ENCODE measurements at regions not wholly inside any gene's neighbourhood (a gene's known extent, or its start where the extent isn't known, plus 50 kb on each side); places are given as distances from the start of the nearest gene placed in this dataset.
A peak's percentile ranks its signal among the peaks of the same experiment; 100 is the strongest.

GRCh38 chr2:151085181-151085611, 176.5 kb downstream of the RBM43 start:
- TF ChIP-seq CTCF (IDR thresholded peaks at IDR 0.05) = no peak

DNA sequence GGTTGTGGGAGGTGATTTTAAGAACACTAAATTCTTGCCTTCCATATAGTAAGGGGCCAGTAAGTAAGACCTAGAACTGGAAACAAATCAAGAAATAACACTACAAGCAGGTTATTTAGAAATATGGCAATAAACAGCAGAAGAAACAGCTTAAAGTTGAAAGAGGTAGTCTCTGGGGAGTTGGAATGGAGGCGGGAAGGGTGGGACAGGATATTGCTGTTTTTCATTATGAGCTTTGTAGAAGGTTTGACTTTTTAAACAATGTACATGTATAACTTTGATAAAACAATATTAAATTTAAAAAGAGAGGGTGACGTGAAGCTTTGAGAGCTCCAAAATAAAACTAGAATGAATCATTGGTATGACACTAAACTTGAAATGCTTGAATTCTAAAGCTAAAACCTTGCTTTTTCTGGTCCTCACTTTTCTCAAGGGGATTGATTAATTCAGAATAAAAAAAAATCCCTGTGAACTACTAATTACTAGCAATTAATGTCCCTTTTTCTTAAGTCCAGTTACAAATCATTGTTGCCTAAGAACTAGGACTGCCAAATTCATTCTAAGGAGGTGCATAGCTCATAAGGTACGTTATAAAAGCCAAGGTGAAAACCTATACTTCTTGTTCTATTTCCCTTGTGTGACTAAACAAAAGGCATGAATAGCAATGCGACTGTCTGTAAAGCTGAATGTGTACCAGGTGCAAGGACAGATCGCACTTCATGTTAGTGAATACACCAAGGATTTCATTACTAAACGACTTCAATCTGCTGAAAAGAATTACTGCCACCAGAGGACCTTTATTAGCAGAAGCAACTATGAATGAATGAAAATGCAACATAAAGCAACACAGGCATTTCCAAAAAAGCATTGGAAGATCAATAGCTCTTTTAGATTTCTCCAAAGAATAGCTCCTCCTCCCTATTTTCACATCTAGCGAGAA, 177.5 kb downstream of the RBM43 start:
- no peaks in the 10 kb centered on the region for H3K9me3 ChIP-seq (ENCODE audit: control insufficient read depth in 1 of 2, insufficient read depth in 1 of 2, low read length in 2 of 2)
- Mint-ChIP-seq H3K4me1 (ENCODE audit: low read depth) (peaks cover 17% of the 10 kb centered on the region), H3K9me3 (no peaks in the 10 kb centered on the region), H3K4me3 (peak overlapping the region; percentile 4), H3K36me3 (ENCODE audit: low read depth) (no peaks in the 10 kb centered on the region), H3K27ac (peak overlapping the region; percentile 60), H3K27me3 (peaks cover 4% of the 10 kb centered on the region)
- DNase-seq (peak in 1 of 14 experiments; percentile 13), ATAC-seq (ENCODE audit: poor library complexity) (no peak)
- H3K27ac ChIP-seq (ENCODE audit: low read depth in 1 of 2, low read length in 2 of 2) = no peak overlapping the region
- CTCF ChIA-PET = no interaction called here
- intact Hi-C loops (cut with DNase I, micrococcal nuclease) = no loop called here
- no peak overlapping the region for H3K4me3 ChIP-seq (ENCODE audit: low read length)
- TF ChIP-seq CTCF (IDR thresholded peaks at IDR 0.05) = no peak
- H3K36me3 ChIP-seq (ENCODE audit: insufficient read depth, low read length) = no peaks in the 10 kb centered on the region
- POLR2A ChIA-PET = interaction anchor here (0.8 to 0.9 kb wide), 2 partner anchors 78 to 177 kb away, joined by 3 read pairs; no protein-coding TSS in a partner anchor
- no peaks in the 10 kb centered on the region for H3K4me1 ChIP-seq (ENCODE audit: insufficient read depth, low read length)
- H3K27me3 ChIP-seq (ENCODE audit: control insufficient read depth in 1 of 2, insufficient read depth in 2 of 2, low read length in 2 of 2) = no peaks in the 10 kb centered on the region

More at GRCh38 chr2:151085181-151085611, 176.5 kb downstream of the RBM43 start:
- DNase-seq (no peak), ATAC-seq (ENCODE audit: poor library complexity) (no peak)
- Histone ChIP-seq H3K4me3 (ENCODE audit: low read length) (no peak overlapping the region), H3K27me3 (ENCODE audit: control insufficient read depth in 1 of 2, insufficient read depth in 2 of 2, low read length in 2 of 2) (no peaks in the 10 kb centered on the region), H3K36me3 (ENCODE audit: insufficient read depth, low read length) (no peaks in the 10 kb centered on the region), H3K9me3 (ENCODE audit: control insufficient read depth in 1 of 2, insufficient read depth in 1 of 2, low read length in 2 of 2) (no peaks in the 10 kb centered on the region), H3K4me1 (ENCODE audit: insufficient read depth, low read length) (no peaks in the 10 kb centered on the region), H3K27ac (ENCODE audit: low read depth in 1 of 2, low read length in 2 of 2) (no peak overlapping the region)
- intact Hi-C loops (cut with DNase I, micrococcal nuclease) = no loop called here
- POLR2A ChIA-PET = no interaction called here
- Mint-ChIP-seq H3K36me3 (ENCODE audit: low read depth) (no peaks in the 10 kb centered on the region), H3K4me3 (no peak overlapping the region), H3K9me3 (no peaks in the 10 kb centered on the region), H3K27me3 (peaks cover under 1% of the 10 kb centered on the region), H3K27ac (no peak overlapping the region), H3K4me1 (ENCODE audit: low read depth) (peaks cover 17% of the 10 kb centered on the region)
- CTCF ChIA-PET = no interaction called here

DNA sequence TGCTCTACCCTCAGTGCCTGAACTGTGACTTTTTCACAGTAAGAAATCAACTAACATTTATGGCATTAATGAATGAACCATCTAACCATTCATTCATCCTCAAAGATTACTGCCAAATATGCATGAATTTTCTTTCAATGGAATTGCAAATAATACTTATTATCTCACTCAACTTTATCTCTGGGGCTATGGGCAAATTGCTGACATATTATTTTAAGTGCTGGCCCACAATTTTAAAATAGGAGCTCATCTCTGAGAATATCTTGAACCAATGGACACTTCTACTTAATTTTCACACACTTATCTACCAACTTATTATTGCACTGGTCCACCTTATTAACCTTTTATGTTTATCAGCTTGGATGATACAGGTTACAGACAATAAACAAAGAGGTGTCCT, 182.8 kb downstream of the RBM43 start:
- H3K9me3 Mint-ChIP-seq = peaks cover 4% of the 10 kb centered on the region
- CTCF ChIA-PET = no interaction called here
- no peaks in the 10 kb centered on the region for H3K36me3 Mint-ChIP-seq (ENCODE audit: low read depth)
- peaks cover 0 to 4% of the 10 kb centered on the region in 2 experiments for H3K9me3 ChIP-seq (ENCODE audit: control insufficient read depth in 1 of 2, insufficient read depth in 1 of 2, low read length in 2 of 2)
- POLR2A ChIA-PET = no interaction called here
- no peak for DNase-seq
- no peaks in the 10 kb centered on the region for H3K27me3 ChIP-seq (ENCODE audit: control insufficient read depth in 1 of 2, insufficient read depth in 2 of 2, low read length in 2 of 2)
- H3K4me3 Mint-ChIP-seq = no peak overlapping the region
- intact Hi-C loops (cut with DNase I, micrococcal nuclease) = no loop called here
- no peaks in the 10 kb centered on the region for H3K36me3 ChIP-seq (ENCODE audit: insufficient read depth, low read length)
- H3K27me3 Mint-ChIP-seq = peaks cover 4% of the 10 kb centered on the region
- H3K4me1 Mint-ChIP-seq (ENCODE audit: low read depth) = peaks cover 10% of the 10 kb centered on the region
- H3K27ac ChIP-seq (ENCODE audit: low read depth in 1 of 2, low read length in 2 of 2) = no peak overlapping the region
- H3K27ac Mint-ChIP-seq = no peak overlapping the region
- no peak for ATAC-seq (ENCODE audit: poor library complexity)
- H3K4me1 ChIP-seq (ENCODE audit: insufficient read depth, low read length) = no peaks in the 10 kb centered on the region
- TF ChIP-seq CTCF (IDR thresholded peaks at IDR 0.05) = no peak
- no peak overlapping the region for H3K4me3 ChIP-seq (ENCODE audit: low read length)

All from CD4-positive, alpha-beta T cell (primary cell).